NCI-H69 (cell line): ENCODE measurements at regions not wholly inside any gene's neighbourhood (a gene's known extent, or its start where the extent isn't known, plus 50 kb on each side); places are given as distances from the start of the nearest gene placed in this dataset.

ENCODE experiments used
- DNase-seq: peaks from one replicate; lab custom pipeline; 2025; lab: John Stamatoyannopoulos, UW

GRCh38 chr1:199161766-199162303, 523.0 kb downstream of the PTPRC start:
- DNase-seq: no peak

- DNase-seq: peak; percentile 15
Measured at GRCh38 chr1:199163267-199163666, 524.4 kb downstream of the PTPRC start.

GRCh38 chr1:199163670-199164069, 524.8 kb downstream of the PTPRC start:
- no peak for DNase-seq

- no peak for DNase-seq
Measured at GRCh38 chr1:199167460-199167859, 528.6 kb downstream of the PTPRC start.

GRCh38 chr1:199168888-199169585, 530.2 kb downstream of the PTPRC start:
- DNase-seq: no peak

GRCh38 chr1:199170711-199171110, 531.9 kb downstream of the PTPRC start:
- DNase-seq: no peak

- DNase-seq: no peak
Measured at GRCh38 chr1:199172171-199173124, 533.6 kb downstream of the PTPRC start.

- DNase-seq: no peak
Measured at GRCh38 chr1:199173356-199173755, 534.5 kb downstream of the PTPRC start.

GRCh38 chr1:199174336-199174735, 535.5 kb downstream of the PTPRC start:
- no peak for DNase-seq

- DNase-seq: no peak
Measured at GRCh38 chr1:199176713-199177112, 537.9 kb downstream of the PTPRC start.

GRCh38 chr1:199177241-199177640, 538.4 kb downstream of the PTPRC start:
- no peak for DNase-seq

- DNase-seq: no peak
Measured at GRCh38 chr1:199178646-199179045, 539.8 kb downstream of the PTPRC start.

- no peak for DNase-seq
Measured at GRCh38 chr1:199182186-199182843, 543.5 kb downstream of the PTPRC start.

- no peak for DNase-seq
Measured at GRCh38 chr1:199184180-199184579, 545.3 kb downstream of the PTPRC start.

- no peak for DNase-seq
Measured at GRCh38 chr1:199194862-199195261, 556.0 kb downstream of the PTPRC start.

- no peak for DNase-seq
Measured at GRCh38 chr1:199197695-199198094, 558.9 kb downstream of the PTPRC start.

- DNase-seq: no peak
Measured at GRCh38 chr1:199202331-199202730, 563.5 kb downstream of the PTPRC start.

GRCh38 chr1:199204231-199204630, 565.4 kb downstream of the PTPRC start:
- DNase-seq: no peak

GRCh38 chr1:199205740-199206441, 567.1 kb downstream of the PTPRC start:
- DNase-seq: no peak

GRCh38 chr1:199208847-199209246, 570.0 kb downstream of the PTPRC start:
- no peak for DNase-seq

- peak; percentile 91 for DNase-seq
Measured at GRCh38 chr1:199218065-199218464, 579.2 kb downstream of the PTPRC start.

- DNase-seq: peak; percentile 47
Measured at GRCh38 chr1:199218533-199218932, 579.7 kb downstream of the PTPRC start.
